ENCODE measurements at regions not wholly inside any gene's neighbourhood (a gene's known extent, or its start where the extent isn't known, plus 50 kb on each side); places are given as distances from the start of the nearest gene placed in this dataset.

- TF ChIP-seq, protein P1, sequence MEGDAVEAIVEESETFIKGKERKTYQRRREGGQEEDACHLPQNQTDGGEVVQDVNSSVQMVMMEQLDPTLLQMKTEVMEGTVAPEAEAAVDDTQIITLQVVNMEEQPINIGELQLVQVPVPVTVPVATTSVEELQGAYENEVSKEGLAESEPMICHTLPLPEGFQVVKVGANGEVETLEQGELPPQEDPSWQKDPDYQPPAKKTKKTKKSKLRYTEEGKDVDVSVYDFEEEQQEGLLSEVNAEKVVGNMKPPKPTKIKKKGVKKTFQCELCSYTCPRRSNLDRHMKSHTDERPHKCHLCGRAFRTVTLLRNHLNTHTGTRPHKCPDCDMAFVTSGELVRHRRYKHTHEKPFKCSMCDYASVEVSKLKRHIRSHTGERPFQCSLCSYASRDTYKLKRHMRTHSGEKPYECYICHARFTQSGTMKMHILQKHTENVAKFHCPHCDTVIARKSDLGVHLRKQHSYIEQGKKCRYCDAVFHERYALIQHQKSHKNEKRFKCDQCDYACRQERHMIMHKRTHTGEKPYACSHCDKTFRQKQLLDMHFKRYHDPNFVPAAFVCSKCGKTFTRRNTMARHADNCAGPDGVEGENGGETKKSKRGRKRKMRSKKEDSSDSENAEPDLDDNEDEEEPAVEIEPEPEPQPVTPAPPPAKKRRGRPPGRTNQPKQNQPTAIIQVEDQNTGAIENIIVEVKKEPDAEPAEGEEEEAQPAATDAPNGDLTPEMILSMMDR (IDR thresholded peaks at IDR 0.05; ENCODE audit: insufficient read depth, missing control alignments) = no peak
- FAIRE-seq (no peak), DNase-seq (ENCODE audit: insufficient read length, low spot score) (no peak)
Measured at GRCh38 chr5:66450988-66451387, 145.2 kb upstream of the MAST4 start.

DNA sequence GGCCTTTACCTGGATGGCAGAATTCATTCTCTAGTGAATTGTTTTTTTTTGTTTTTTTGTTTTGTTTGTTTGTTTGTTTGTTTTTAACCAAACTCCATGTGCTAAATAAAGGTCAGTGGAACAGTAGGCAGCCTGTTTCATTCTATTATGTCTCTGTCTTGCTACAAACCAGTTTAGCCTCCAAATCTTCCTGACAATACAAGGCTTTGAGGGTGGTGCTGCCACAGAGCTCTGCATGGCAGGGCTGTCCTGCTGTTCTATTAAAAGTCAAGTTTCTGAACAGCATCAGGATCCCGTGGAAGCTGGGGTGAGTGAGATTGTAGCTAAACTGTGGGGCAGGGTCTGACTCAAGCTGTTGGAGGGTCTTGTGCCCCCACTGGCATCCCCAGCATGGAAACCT is 144.1 kb upstream of the MAST4 start:
- DNase-seq (ENCODE audit: insufficient read length, low spot score) = no peak
- no peak for FAIRE-seq
- TF ChIP-seq, protein P1 (IDR thresholded peaks at IDR 0.05; ENCODE audit: insufficient read depth, missing control alignments) = no peak

- TF ChIP-seq, protein P1 (IDR thresholded peaks at IDR 0.05; ENCODE audit: insufficient read depth, missing control alignments) = no peak
- FAIRE-seq (no peak), DNase-seq (ENCODE audit: insufficient read length, low spot score) (no peak)
Measured at GRCh38 chr5:66454186-66455078, 141.8 kb upstream of the MAST4 start.

DNA sequence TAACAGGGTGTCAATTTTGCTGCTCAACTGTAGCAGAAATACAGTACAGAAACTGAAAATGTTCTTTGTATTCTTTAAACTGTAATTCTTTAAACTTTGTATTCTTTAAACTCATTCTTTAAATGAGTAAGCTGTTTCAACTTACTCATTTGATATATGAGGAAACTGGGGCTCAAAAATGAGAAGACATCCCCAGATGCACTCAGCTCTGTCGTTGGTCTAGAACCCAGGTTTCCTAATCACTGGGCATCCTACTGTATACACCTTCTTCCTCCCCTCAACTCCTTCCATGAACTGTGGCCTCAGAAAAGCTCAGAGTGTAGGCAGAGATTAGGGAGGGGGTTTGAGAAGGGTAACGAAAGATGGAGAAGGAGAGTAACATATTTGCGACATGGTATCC is 136.5 kb upstream of the MAST4 start:
- TF ChIP-seq, protein P1 (IDR thresholded peaks at IDR 0.05; ENCODE audit: insufficient read depth, missing control alignments) = no peak
- FAIRE-seq (no peak), DNase-seq (ENCODE audit: insufficient read length, low spot score) (no peak)

DNA sequence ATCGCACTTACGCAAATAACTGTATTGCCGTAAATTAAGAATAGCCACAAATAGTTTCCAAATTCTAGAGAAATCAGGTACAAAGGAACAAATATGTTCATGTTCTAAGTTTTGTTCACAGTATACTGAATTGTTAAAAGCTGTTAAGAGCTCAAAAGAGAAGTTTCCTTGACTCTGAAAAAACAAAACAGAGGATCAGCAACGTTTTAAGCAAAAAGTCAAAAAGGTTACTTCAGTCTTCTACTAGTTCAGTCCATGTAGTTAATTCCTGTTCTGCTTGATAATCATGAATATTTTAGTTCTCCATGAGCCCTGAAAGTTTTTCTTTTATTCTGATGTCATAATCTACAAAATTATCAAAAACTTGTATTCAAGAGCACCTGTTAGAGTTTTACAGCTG is 128.6 kb upstream of the MAST4 start:
- FAIRE-seq (no peak), DNase-seq (ENCODE audit: insufficient read length, low spot score) (no peak)
- TF ChIP-seq, protein P1 (IDR thresholded peaks at IDR 0.05; ENCODE audit: insufficient read depth, missing control alignments) = no peak

GRCh38 chr5:66469684-66470083 is 126.5 kb upstream of the MAST4 start:
- FAIRE-seq (no peak), DNase-seq (ENCODE audit: insufficient read length, low spot score) (no peak)
- TF ChIP-seq, protein P1 (IDR thresholded peaks at IDR 0.05; ENCODE audit: insufficient read depth, missing control alignments) = no peak

DNA sequence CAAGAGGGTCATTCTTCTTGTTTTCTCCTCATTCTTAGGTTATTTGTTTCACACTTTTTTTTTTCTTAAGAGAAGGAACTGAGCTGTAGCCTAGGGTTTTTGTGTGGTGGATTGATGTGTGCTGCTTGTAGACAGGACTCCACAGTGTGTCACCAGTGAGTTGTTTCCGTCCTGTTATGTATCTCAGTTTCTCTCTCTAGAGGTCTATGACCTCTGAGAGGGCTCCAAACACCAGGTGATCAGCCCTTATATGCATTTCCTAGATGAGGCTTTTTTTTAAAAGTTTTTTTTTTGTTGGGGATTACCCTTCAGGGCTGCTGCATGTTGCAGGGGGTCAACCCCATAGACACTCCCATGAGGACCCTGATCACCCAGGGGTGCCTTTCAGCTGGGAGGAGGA is 124.2 kb upstream of the MAST4 start:
- FAIRE-seq = no peak

More for the DNA sequence above, 124.2 kb upstream of the MAST4 start:
- DNase-seq (ENCODE audit: insufficient read length, low spot score) = no peak
- TF ChIP-seq, protein P1 (IDR thresholded peaks at IDR 0.05; ENCODE audit: insufficient read depth, missing control alignments) = no peak

Measured in D721Med (cell line).